K562 (cell line): ENCODE measurements at regions not wholly inside any gene's neighbourhood (a gene's known extent, or its start where the extent isn't known, plus 50 kb on each side); places are given as distances from the start of the nearest gene placed in this dataset.

Experiments used
- ATAC-seq: fragments of 200-7000 bp; cut with Tn5 transposase; 3 replicates; pipeline ENCODE4 v1.9.1; 2020; ENCODE audit warnings: moderate library complexity
- BruUV-seq: library from RNA; stranded (reverse); fragments of 400-500 nt; replicated peaks from 2 replicates; lab custom pipeline; 2021; lab: Mats Ljungman, UMichigan
- CTCF ChIA-PET: fragments of 300-600 bp; formaldehyde crosslinking; extraction: SDS; loops from one replicate; lab custom pipeline; 2021; ENCODE audit warnings: low intra/inter-chr PET ratio; lab: Yijun Ruan, JAX
- POLR2A ChIA-PET: fragments of 300-600, 350-650 bp; sonication (Branson Sonifier 250); formaldehyde crosslinking; extraction: SDS; loops from one replicate; lab custom pipeline; 2021; ENCODE audit warnings: antibody characterized with exemption, inconsistent platforms; lab: Yijun Ruan, JAX
- DNase-seq, 4 experiments: peaks; one replicate each; pipeline versions ENCODE4 v3.0.0 to v3.0.0-alpha.2; 2011 to 2018; ENCODE audit warnings: low spot score in 3 of 4, mixed read lengths in 3 of 4; ENCODE audit errors: extremely low read depth in 1 of 4
- FAIRE-seq: peaks from 2 replicates; lab custom pipeline; 2011; peaks lifted over from hg19 to GRCh38; lab: Jason Lieb, UNC
- H2AFZ ChIP-seq: 2 replicates; pipeline ENCODE4 v1.6.0; 2011; ENCODE audit warnings: low read depth, low read length, control low read depth, inconsistent platforms
- H3K27ac ChIP-seq: fragments of 200-600 bp; 3 replicates; pipeline ENCODE4 v1.8.0; 2011; ENCODE audit warnings: low read depth, mild to moderate bottlenecking, control low read depth, inconsistent platforms, low read length, moderate library complexity, mixed read lengths; ENCODE audit errors: extremely low read depth
- H3K27me3 ChIP-seq, 2 experiments: fragments of 300-600 bp in 1 of 2; 2 replicates in 1 of 2; 3 replicates in 1 of 2; pipeline versions ENCODE4 v1.6.0 to v1.8.0; 2011; ENCODE audit warnings: inconsistent platforms in 2 of 2, low read length in 2 of 2, mild to moderate bottlenecking in 1 of 2, mixed read lengths in 1 of 2, moderate library complexity in 1 of 2; ENCODE audit not compliant: control insufficient read depth in 2 of 2, insufficient read depth in 2 of 2
- H3K36me3 ChIP-seq: fragments of 300-600 bp; 3 replicates; pipeline ENCODE4 v1.8.0; 2011; ENCODE audit warnings: mild to moderate bottlenecking, low read length, inconsistent platforms; ENCODE audit not compliant: control insufficient read depth, insufficient read depth
- H3K4me1 ChIP-seq, 2 experiments: fragments of 200-600 bp in 1 of 2; replicated peaks in 1 of 2; 2 replicates in 1 of 2; 3 replicates in 1 of 2; pipeline versions ENCODE4 v1.5.1 to v1.8.0; 2011; ENCODE audit warnings: inconsistent platforms in 2 of 2, low read length in 2 of 2, mild to moderate bottlenecking in 1 of 2, mixed read lengths in 1 of 2, moderate library complexity in 1 of 2; ENCODE audit not compliant: control insufficient read depth in 2 of 2, insufficient read depth in 2 of 2
- H3K4me2 ChIP-seq: 2 replicates; pipeline ENCODE4 v1.6.1; 2011; ENCODE audit warnings: low read length, control low read depth, inconsistent platforms, mixed read lengths; ENCODE audit not compliant: insufficient read depth
- H3K4me3 ChIP-seq: fragments of 200-600 bp; sonication (generic), shearing (Covaris generic); 2 replicates; pipeline ENCODE4 v1.5.1; 2016; ENCODE audit warnings: control low read depth, inconsistent platforms
- H3K79me2 ChIP-seq: fragments of 200-600 bp; 3 replicates; pipeline ENCODE4 v1.8.0; 2011; ENCODE audit warnings: low read length, inconsistent platforms; ENCODE audit not compliant: control insufficient read depth, insufficient read depth
- H3K9ac ChIP-seq, 2 experiments: 2 replicates each; pipeline versions ENCODE4 v1.6.0 to v1.6.1; 2011; ENCODE audit warnings: low read depth in 2 of 2, low read length in 2 of 2, control low read depth in 1 of 2, inconsistent platforms in 1 of 2, mild to moderate bottlenecking in 1 of 2, mixed read lengths in 1 of 2; ENCODE audit not compliant: insufficient read depth in 1 of 2
- H3K9me1 ChIP-seq: one replicate; pipeline ENCODE4 v1.6.0; 2011; ENCODE audit warnings: inconsistent platforms, mild to moderate bottlenecking, low read length, moderate library complexity; ENCODE audit not compliant: control insufficient read depth, insufficient read depth
- H3K9me3 ChIP-seq: replicated peaks from 2 replicates; pipeline ENCODE4 v1.5.1; 2011; ENCODE audit warnings: low read depth, low read length, inconsistent platforms; ENCODE audit not compliant: control insufficient read depth, insufficient read depth
- H4K20me1 ChIP-seq: replicated peaks from 2 replicates; pipeline ENCODE4 v1.6.1; 2011; ENCODE audit warnings: low read length, inconsistent platforms, mixed read lengths; ENCODE audit not compliant: control insufficient read depth, insufficient read depth
- CAMTA2 ChIP-seq: fragments of 250-450 bp; sonication (Bioruptor Pico); conservative IDR thresholded peaks from 2 replicates; pipeline ENCODE4 v1.5.1; 2022
- CEBPG ChIP-seq, 3 experiments: fragments of 200-800 bp in 1 of 3; sonication (Bioruptor generic) in 1 of 3; sonication (generic) in 1 of 3; formaldehyde crosslinking in 1 of 3; IDR thresholded peaks in 2 of 3; conservative IDR thresholded peaks in 1 of 3; 2 replicates each; pipeline versions ENCODE4 v1.6.1 to v1.8.0; 2016 to 2022; ENCODE audit warnings: missing compliant biosample characterization in 2 of 3, missing genetic modification characterization in 2 of 3, mild to moderate bottlenecking in 1 of 3, missing genetic modification reagents in 1 of 3
- CHCHD3 ChIP-seq: fragments of 250-450 bp; sonication (Bioruptor Pico); IDR thresholded peaks from 2 replicates; pipeline ENCODE4 v2.1.2; 2022; ENCODE audit warnings: mild to moderate bottlenecking
- E2F4 ChIP-seq: sonication (generic); formaldehyde crosslinking; IDR thresholded peaks from 2 replicates; pipeline ENCODE4 v1.8.0; 2022; ENCODE audit warnings: mild to moderate bottlenecking, low read depth, missing genetic modification reagents
- HBP1 ChIP-seq: fragments of 450-650 bp; formaldehyde crosslinking; IDR thresholded peaks from 2 replicates; pipeline ENCODE4 v1.4.0; 2022; ENCODE audit warnings: missing genetic modification characterization
- HIVEP1 ChIP-seq: fragments of 250-450 bp; sonication (Bioruptor Pico); IDR thresholded peaks from 2 replicates; pipeline ENCODE4 v1.4.0; 2020; ENCODE audit warnings: mild to moderate bottlenecking
- KHSRP ChIP-seq: fragments of 450-650 bp; IDR thresholded peaks from 2 replicates; pipeline ENCODE4 v1.6.1; 2017
- PHTF2 ChIP-seq: fragments of 250-450 bp; sonication (Bioruptor Pico); IDR thresholded peaks from 2 replicates; pipeline ENCODE4 v1.5.0; 2021; ENCODE audit warnings: mild to moderate bottlenecking
- STAG1 ChIP-seq: sonication (generic); formaldehyde crosslinking; IDR thresholded peaks from 2 replicates; pipeline ENCODE4 v1.5.0; 2020; ENCODE audit warnings: missing genetic modification reagents, borderline replicate concordance
- TCF7 ChIP-seq: sonication (generic); IDR thresholded peaks from 2 replicates; pipeline ENCODE4 v1.6.1; 2016; ENCODE audit warnings: antibody characterized with exemption, borderline replicate concordance
- TCFL5 ChIP-seq: fragments of 250-450 bp; sonication (Bioruptor Pico); conservative IDR thresholded peaks from 2 replicates; pipeline ENCODE4 v1.6.1; 2021; ENCODE audit warnings: mild to moderate bottlenecking, moderate library complexity, matching md5 sums
- ZBTB12 ChIP-seq: fragments of 250-450 bp; sonication (Bioruptor Pico); IDR thresholded peaks from 2 replicates; pipeline ENCODE4 v1.4.0; 2020
- ZBTB2 ChIP-seq: fragments of 450-650 bp; IDR thresholded peaks from 2 replicates; pipeline ENCODE4 v1.6.1; 2016; ENCODE audit warnings: antibody characterized with exemption
- ZC3H4 ChIP-seq: sonication (generic); formaldehyde crosslinking; IDR thresholded peaks from 2 replicates; pipeline ENCODE4 v1.9.0; 2021; ENCODE audit warnings: missing genetic modification reagents, borderline replicate concordance
- ZNF143 ChIP-seq: sonication (generic); formaldehyde crosslinking; IDR thresholded peaks from 2 replicates; pipeline ENCODE4 v1.9.0; 2022; ENCODE audit warnings: mild to moderate bottlenecking, missing genetic modification reagents
- ZNF584 ChIP-seq: fragments of 200-800 bp; sonication (Bioruptor generic); IDR thresholded peaks from 2 replicates; pipeline ENCODE4 v1.6.1; 2016; ENCODE audit warnings: low read depth, mild to moderate bottlenecking, missing genetic modification characterization, missing compliant biosample characterization
- ZNF699 ChIP-seq: fragments of 250-450 bp; sonication (Bioruptor Pico); IDR thresholded peaks from 2 replicates; pipeline ENCODE4 v1.8.0; 2021; ENCODE audit warnings: mild to moderate bottlenecking, moderate library complexity; ENCODE audit not compliant: insufficient replicate concordance
- ZNF717 ChIP-seq: fragments of 250-450 bp; sonication (Bioruptor Pico); IDR thresholded peaks from 2 replicates; pipeline ENCODE4 v1.5.0; 2021
- in situ Hi-C: fragments of 300-500 bp; cut with MboI; formaldehyde crosslinking; loops from 4 replicates; pipeline ENCODE4 v1.15.0; 2018; ENCODE audit warnings: inconsistent platforms, mixed read lengths
- intact Hi-C: fragments of 100-400 bp; cut with micrococcal nuclease; formaldehyde crosslinking; loops from 2 replicates; pipeline ENCODE4 v1.14.2; 2022

- TF ChIP-seq CEBPG (CRISPR knock-in tag; IDR thresholded peaks at IDR 0.05) (peak; percentile 66), CEBPG (tag; conservative IDR thresholded peaks at IDR 0.05 in 1 of 2, IDR thresholded peaks at IDR 0.05 in 1 of 2) (peak; percentile 55 to 76)
Measured at GRCh38 chr4:169823685-169824084, 65.9 kb upstream of the HPF1 start (continued).

GRCh38 chr4:169821402-169821801 is 63.7 kb upstream of the HPF1 start:
- intact Hi-C loops: no loop called here
- Histone ChIP-seq H3K4me3 (no peak overlapping the region), H3K79me2 (no peaks in the 10 kb centered on the region), H3K4me1 (no peaks in the 10 kb centered on the region; a peak in 1 of 5 replicates), H3K4me2 (no peak overlapping the region), H3K36me3 (no peaks in the 10 kb centered on the region), H4K20me1 (no peaks in the 10 kb centered on the region), H3K27ac (no peak overlapping the region), H3K9me3 (no peaks in the 10 kb centered on the region), H3K9me1 (no peaks in the 10 kb centered on the region), H3K9ac (no peak overlapping the region), H2AFZ (no peak overlapping the region), H3K27me3 (peaks cover 0 to 7% of the 10 kb centered on the region in 2 experiments; a peak in 1 of 5 replicates)
- no peak for DNase-seq
- ATAC-seq: no peak
- CTCF ChIA-PET: no interaction called here
- POLR2A ChIA-PET: no interaction called here
- no peak for FAIRE-seq
- in situ Hi-C loops: no loop called here
- BruUV-seq: no TSS peak
- no peak for TF ChIP-seq PHTF2 (CRISPR knock-in tag)
- TF ChIP-seq STAG1 (CRISPR knock-in tag): no peak
- TF ChIP-seq HIVEP1 (CRISPR knock-in tag): no peak
- TF ChIP-seq CHCHD3: no peak
- TF ChIP-seq CAMTA2 (CRISPR knock-in tag): no peak
- no peak for TF ChIP-seq ZC3H4 (CRISPR knock-in tag)
- no peak for TF ChIP-seq HBP1 (CRISPR knock-in tag)
- TF ChIP-seq KHSRP: no peak
- no peak for TF ChIP-seq ZNF584 (CRISPR knock-in tag)
- TF ChIP-seq TCFL5 (CRISPR knock-in tag): no peak
- no peak for TF ChIP-seq ZNF143 (CRISPR knock-in tag)
- TF ChIP-seq ZNF699 (CRISPR knock-in tag): no peak
- TF ChIP-seq ZBTB2: no peak
- no peak for TF ChIP-seq ZBTB12 (CRISPR knock-in tag)
- TF ChIP-seq ZNF717: no peak
- no peak for TF ChIP-seq TCF7
- TF ChIP-seq E2F4 (CRISPR knock-in tag): no peak
